HG03280 (cell line): ENCODE measurements at regions not wholly inside any gene's neighbourhood (a gene's known extent, or its start where the extent isn't known, plus 50 kb on each side); places are given as distances from the start of the nearest gene placed in this dataset.

Experiments
- ATAC-seq: cut with Tn5 transposase; IDR thresholded peaks from one replicate; pipeline ENCODE4 v1.9.1; 2021; ENCODE audit warnings: mild to moderate bottlenecking, moderate library complexity; ENCODE audit not compliant: unreplicated experiment

- ATAC-seq, result no peak
Measured at GRCh38 chr13:107866032-107866940, 349.1 kb downstream of the LIG4 start.

- no peak for ATAC-seq
Measured at GRCh38 chr13:107865643-107866031, 349.7 kb downstream of the LIG4 start.

DNA sequence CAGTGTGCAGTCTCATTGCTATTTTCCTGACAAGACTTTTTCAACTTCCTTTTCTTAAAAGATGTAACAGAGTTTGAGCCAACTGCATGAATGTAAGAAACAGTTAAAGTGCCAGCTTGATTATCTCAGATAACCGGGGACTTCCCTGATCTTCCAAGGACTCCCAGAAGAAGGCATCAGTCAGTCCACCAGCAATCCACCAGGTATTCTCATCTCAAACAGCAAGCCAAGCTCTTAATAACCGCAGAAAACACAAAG is 350.1 kb downstream of the LIG4 start:
- ATAC-seq, result no peak

DNA sequence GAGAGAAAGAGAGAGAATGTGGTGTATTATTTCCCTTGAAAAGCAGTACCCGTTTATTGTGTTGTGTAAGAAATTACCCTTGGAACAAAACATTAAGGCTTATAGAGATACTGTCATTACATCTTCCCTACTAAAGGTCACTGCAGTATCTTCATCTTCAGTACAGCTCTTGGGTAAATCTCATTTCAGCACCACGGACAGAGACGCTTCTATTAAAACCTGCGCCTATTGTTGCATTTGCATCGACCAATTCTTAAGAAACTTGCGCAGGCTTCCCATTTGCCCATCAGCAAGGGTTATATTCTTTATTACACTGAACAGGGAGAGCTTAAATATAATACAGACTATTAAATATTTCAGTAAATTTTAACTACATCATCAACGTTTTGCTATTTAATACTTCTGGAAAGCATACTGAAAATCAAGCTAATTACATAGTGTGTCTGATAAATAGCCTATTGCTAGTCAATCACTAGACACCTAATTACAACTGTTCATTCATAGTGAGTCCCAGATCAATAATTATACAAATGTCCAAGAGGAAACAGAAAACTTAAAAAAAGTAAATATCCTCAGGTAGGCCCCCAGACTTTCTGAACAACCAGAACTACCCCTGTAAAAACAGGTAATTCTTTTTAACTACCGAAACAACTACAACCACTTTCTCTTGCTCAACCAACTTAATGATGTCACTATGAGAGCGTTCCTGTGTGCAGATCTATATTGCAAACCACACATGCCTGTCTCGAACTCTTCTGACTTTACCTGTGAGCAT is 350.6 kb downstream of the LIG4 start:
- no peak for ATAC-seq

DNA sequence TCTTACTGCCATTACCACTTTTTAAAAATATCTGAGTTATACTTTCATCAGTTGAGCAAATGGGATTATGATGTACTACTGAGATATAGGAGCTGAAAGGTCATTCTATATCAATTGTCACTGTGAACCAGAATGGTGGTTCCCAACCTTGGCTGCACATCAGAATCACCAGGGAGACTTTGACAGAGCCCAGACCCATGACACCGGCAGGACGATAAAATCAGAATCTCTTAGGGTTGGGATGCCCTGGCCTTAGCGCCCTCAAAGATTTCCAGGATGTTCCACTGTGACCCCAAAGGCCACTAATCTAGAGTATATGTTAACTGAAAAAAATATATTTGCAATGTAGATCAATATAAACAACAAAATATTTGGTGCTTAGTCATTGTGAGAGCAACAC is 355.1 kb downstream of the LIG4 start:
- no peak for ATAC-seq

- no peak for ATAC-seq
Measured at GRCh38 chr13:107854880-107855279, 360.5 kb downstream of the LIG4 start.

DNA sequence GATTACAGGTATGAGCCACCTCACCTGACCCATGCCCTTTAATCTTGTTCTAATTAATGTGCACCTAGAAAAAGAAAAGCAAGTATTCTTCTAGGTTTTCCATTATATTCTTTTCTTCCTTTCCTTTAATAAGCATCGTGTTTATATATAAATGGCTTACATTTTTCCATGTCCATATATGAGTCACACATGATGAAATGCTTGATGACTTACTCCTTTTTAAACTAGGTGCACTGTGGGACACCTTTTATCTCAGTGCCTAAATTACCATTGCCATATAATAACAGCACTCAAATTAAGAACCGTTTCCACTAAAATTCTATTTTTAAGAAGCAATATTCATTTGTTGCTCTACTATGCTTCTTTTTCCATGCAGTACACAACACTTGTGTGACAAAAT is 363.3 kb downstream of the LIG4 start:
- no peak for ATAC-seq

GRCh38 chr13:107851670-107852069 is 363.7 kb downstream of the LIG4 start:
- ATAC-seq, result no peak

DNA sequence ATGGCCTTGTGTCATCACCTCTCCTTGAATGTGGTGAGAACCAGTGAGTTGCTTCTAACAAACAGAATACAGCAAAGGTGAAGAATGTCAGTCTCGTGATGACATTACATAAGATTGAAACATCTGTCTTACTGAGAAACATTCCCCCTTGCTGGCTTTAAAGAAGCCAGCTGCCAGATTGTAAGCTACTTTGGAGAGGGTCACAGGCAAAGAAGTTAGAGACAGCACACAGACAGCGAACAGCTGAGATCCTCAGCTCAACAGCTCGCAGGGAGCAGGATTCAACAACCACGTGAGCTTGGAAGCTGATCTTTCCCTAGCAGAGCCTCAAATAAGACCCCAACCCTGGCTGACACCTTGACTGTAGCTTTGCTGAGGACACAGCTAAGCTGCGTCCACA is 367.9 kb downstream of the LIG4 start:
- no peak for ATAC-seq

- ATAC-seq, result no peak
Measured at GRCh38 chr13:107846642-107847041, 368.7 kb downstream of the LIG4 start.

GRCh38 chr13:107845911-107846310 is 369.4 kb downstream of the LIG4 start:
- ATAC-seq, result no peak

DNA sequence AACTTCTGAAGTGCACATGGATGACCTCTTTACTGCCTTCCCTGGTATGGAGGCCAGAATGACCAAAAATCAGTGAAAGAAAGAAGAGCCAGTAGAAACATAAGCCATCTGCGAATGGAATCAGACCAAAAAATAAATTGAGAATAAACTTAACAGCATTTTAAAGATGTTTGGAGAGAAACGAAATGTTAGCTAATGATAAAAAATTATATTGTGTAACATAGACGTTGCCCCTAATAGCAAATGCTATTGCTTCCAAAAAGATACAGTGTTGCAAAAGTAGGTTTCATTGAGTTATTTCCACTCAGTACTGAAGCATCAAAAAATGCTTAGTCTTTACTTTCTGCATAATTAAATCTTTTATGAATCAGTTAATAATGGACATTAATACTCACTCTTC is 371.7 kb downstream of the LIG4 start:
- no peak for ATAC-seq

DNA sequence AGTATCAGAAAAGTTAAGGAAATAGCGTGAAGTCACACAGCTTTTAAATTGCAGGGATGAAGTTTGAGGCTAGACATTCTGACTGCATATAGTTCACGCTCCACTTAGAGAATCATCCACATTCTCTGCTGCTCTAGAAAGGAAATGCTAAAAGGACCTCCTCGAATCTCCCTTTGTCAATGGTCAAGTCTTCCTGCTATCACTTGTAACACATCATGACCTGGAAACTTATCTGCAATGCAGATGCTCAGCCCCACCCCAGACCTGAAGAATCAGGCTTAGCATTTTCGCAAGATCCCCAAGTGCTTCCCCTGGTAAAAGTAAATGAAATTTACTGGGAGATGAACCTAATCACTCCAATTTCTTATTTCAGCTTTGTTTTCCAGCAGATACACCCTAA is 372.1 kb downstream of the LIG4 start:
- no peak for ATAC-seq

GRCh38 chr13:107842562-107843180 is 372.7 kb downstream of the LIG4 start:
- ATAC-seq, result no peak

GRCh38 chr13:107838588-107839161 is 376.7 kb downstream of the LIG4 start:
- no peak for ATAC-seq

DNA sequence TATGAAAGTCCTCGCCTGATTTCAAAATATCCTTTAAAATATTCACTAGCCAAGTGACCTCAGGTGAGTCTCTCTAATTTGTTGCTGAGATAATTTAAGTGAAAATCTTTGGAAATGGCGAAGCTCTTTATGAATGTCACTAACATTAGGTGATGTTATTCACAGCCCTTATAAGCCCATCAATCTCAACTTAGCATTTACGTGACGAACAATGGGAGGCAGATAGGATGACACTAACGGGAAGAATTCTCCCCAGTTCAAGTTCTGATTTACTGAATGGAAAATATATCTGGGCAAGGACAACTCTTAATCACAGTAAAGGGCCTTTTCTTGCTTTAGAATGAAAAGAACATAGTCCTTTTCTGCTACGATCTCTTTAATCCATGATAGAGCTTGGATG is 378.7 kb downstream of the LIG4 start:
- ATAC-seq, result no peak

GRCh38 chr13:107835339-107836018 is 379.9 kb downstream of the LIG4 start:
- no peak for ATAC-seq

DNA sequence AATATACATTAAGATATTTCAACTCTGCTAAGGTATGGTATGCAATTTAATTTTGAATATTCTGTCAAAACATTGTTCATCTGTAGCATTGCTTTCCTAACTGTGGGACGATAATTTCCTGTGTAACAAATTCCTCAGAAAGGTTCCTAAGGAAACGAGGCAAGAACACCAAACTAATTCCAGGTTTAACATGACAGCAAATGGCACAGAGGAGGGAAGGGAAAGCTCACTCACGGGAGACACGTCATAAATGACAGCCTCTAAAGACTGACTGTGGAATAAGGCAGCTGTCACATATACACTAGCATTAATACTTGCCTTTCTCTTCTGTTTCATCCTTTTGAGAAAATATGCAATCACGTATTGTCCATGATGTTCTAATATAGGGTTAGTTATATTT is 380.6 kb downstream of the LIG4 start:
- no peak for ATAC-seq

DNA sequence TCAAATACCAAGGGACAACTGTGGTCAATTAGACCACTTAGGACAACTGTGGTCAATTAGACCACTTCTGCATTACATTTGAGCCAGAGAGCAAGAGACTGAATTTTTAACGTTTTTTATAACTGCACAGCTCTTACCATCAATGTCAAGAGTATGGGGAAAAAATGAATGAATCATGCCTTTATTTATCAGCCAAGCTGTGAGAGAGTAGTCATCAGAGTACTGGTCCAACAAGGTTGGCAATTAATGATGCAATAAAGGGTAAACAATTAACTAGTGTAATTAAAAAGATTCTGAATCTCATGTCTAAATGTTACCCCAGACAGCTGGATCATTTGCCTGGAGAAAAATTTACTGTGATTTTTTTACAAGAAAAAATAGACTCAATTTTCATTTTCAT is 381.1 kb downstream of the LIG4 start:
- ATAC-seq, result no peak

GRCh38 chr13:107832500-107833100 is 382.7 kb downstream of the LIG4 start:
- no peak for ATAC-seq

GRCh38 chr13:107830804-107831203 is 384.5 kb downstream of the LIG4 start:
- no peak for ATAC-seq
